PC-9 (cell line): ENCODE measurements at regions not wholly inside any gene's neighbourhood (a gene's known extent, or its start where the extent isn't known, plus 50 kb on each side); places are given as distances from the start of the nearest gene placed in this dataset.

ENCODE experiments used
- BruUV-seq: library from RNA; stranded (reverse); fragments of 400-500 nt; replicated peaks from 2 replicates; lab custom pipeline; 2021; lab: Mats Ljungman, UMichigan
- CTCF ChIA-PET: fragments of 300-600 bp; sonication (Branson Sonifier 250); formaldehyde crosslinking; loops from one replicate; lab custom pipeline; 2022; ENCODE audit warnings: antibody characterized with exemption; lab: Charles Lee
- POLR2A ChIA-PET: fragments of 300-600 bp; sonication (Branson Sonifier 250); formaldehyde crosslinking; loops from one replicate; lab custom pipeline; 2022; ENCODE audit warnings: antibody characterized with exemption; ENCODE audit not compliant: unreplicated experiment; lab: Charles Lee
- DNase-seq, 2 experiments: peaks; one replicate each; pipeline versions ENCODE4 v3.0.0 to v3.0.0-alpha.2; 2015 to 2022; ENCODE audit warnings: mixed read lengths in 1 of 2
- H2AFZ ChIP-seq: fragments of 200-600 bp; sonication (generic); 2 replicates; pipeline ENCODE4 v1.8.1; 2017; ENCODE audit warnings: antibody characterized with exemption
- H3F3A ChIP-seq: fragments of 200-600 bp; sonication (generic); 2 replicates; pipeline ENCODE4 v1.8.1; 2017; ENCODE audit warnings: antibody characterized with exemption, mild to moderate bottlenecking, low read depth; ENCODE audit not compliant: insufficient read depth
- H3K27ac ChIP-seq: fragments of 200-600 bp; sonication (generic); 2 replicates; pipeline ENCODE4 v1.6.1; 2016; ENCODE audit warnings: mixed run types
- H3K27me3 ChIP-seq: fragments of 200-600 bp; sonication (generic); 2 replicates; pipeline ENCODE4 v1.6.1; 2016; ENCODE audit warnings: low read depth, mixed run types; ENCODE audit not compliant: insufficient read depth
- H3K36me3 ChIP-seq: fragments of 200-600 bp; sonication (generic); 2 replicates; pipeline ENCODE4 v1.6.1; 2016; ENCODE audit warnings: low read depth, mixed run types
- H3K4me1 ChIP-seq: fragments of 200-600 bp; sonication (generic); replicated peaks from 2 replicates; pipeline ENCODE4 v1.6.1; 2016; ENCODE audit warnings: mixed run types; ENCODE audit not compliant: insufficient read depth
- H3K4me2 ChIP-seq: fragments of 200-600 bp; sonication (generic); 2 replicates; pipeline ENCODE4 v1.6.1; 2017; ENCODE audit warnings: mixed run types
- H3K4me3 ChIP-seq: fragments of 200-600 bp; sonication (generic); 2 replicates; pipeline ENCODE4 v1.6.1; 2016; ENCODE audit warnings: mixed run types
- H3K79me2 ChIP-seq: fragments of 200-600 bp; sonication (generic); 2 replicates; pipeline ENCODE4 v1.6.1; 2017; ENCODE audit warnings: low read depth, mixed run types
- H3K9me2 ChIP-seq: fragments of 200-600 bp; sonication (generic); 2 replicates; pipeline ENCODE4 v1.8.1; 2017; ENCODE audit warnings: mild to moderate bottlenecking; ENCODE audit not compliant: insufficient read depth
- H3K9me3 ChIP-seq: fragments of 200-600 bp; sonication (generic); 2 replicates; pipeline ENCODE4 v1.8.1; 2016; ENCODE audit warnings: low read depth; ENCODE audit not compliant: insufficient read depth
- H4K20me1 ChIP-seq: fragments of 200-600 bp; sonication (generic); 2 replicates; pipeline ENCODE4 v1.8.1; 2017; ENCODE audit not compliant: insufficient read depth
- EZH2 ChIP-seq: fragments of 200-600 bp; sonication (generic); IDR thresholded peaks from 2 replicates; pipeline ENCODE4 v1.8.0; 2017; ENCODE audit warnings: antibody characterized with exemption, low read depth
- intact Hi-C: fragments of 100-400 bp; cut with micrococcal nuclease; formaldehyde crosslinking; loops from one replicate; pipeline ENCODE4 v1.10.0; 2022; ENCODE audit not compliant: unreplicated experiment
- TF ChIP-seq, protein P1 (sequence below): fragments of 200-600 bp; sonication (generic); conservative IDR thresholded peaks from 2 replicates; pipeline ENCODE4 v1.6.1; 2017; ENCODE audit warnings: mixed run types, antibody characterized with exemption, mild to moderate bottlenecking, moderate library complexity

DNA sequence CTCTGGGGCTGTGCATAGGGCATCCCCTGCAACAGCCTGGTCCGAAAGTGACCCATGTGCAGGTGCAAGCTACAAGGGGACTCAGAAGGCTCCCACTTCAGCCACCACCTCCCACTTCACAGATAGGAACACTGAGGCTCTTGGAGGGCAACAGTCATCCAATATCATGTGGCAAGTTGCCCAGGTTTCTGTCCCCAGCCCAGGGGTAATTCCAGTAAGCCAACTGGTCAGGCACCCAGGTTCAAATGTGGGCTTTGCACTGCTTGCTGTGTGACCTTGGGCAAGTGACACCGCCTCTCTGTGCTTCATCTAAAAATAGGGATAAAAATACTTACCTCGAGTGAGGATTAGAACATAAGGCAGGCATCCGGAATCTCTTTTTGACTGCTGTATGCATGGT is 62.0 kb upstream of the SIRPA start:
- peaks cover 15% of the 10 kb centered on the region for H3K4me1 ChIP-seq
- no peak overlapping the region for H3K4me3 ChIP-seq
- H2AFZ ChIP-seq: no peak overlapping the region
- peaks cover 20% of the 10 kb centered on the region; the same call in 1 of the 2 replicates for H3K27me3 ChIP-seq
- no peaks in the 10 kb centered on the region for H3K9me2 ChIP-seq
- no peaks in the 10 kb centered on the region for H4K20me1 ChIP-seq
- H3K4me2 ChIP-seq: no peak overlapping the region
- ChIA-PET CTCF (no interaction called here), POLR2A (no interaction called here)
- no peak for DNase-seq
- no peak overlapping the region for H3K27ac ChIP-seq
- H3K79me2 ChIP-seq: no peaks in the 10 kb centered on the region
- H3K9me3 ChIP-seq: no peaks in the 10 kb centered on the region
- peaks cover 7% of the 10 kb centered on the region; the same call in 1 of the 2 replicates for H3F3A ChIP-seq
- H3K36me3 ChIP-seq: no peaks in the 10 kb centered on the region
- TF ChIP-seq EZH2: no peak
- TF ChIP-seq, protein P1, sequence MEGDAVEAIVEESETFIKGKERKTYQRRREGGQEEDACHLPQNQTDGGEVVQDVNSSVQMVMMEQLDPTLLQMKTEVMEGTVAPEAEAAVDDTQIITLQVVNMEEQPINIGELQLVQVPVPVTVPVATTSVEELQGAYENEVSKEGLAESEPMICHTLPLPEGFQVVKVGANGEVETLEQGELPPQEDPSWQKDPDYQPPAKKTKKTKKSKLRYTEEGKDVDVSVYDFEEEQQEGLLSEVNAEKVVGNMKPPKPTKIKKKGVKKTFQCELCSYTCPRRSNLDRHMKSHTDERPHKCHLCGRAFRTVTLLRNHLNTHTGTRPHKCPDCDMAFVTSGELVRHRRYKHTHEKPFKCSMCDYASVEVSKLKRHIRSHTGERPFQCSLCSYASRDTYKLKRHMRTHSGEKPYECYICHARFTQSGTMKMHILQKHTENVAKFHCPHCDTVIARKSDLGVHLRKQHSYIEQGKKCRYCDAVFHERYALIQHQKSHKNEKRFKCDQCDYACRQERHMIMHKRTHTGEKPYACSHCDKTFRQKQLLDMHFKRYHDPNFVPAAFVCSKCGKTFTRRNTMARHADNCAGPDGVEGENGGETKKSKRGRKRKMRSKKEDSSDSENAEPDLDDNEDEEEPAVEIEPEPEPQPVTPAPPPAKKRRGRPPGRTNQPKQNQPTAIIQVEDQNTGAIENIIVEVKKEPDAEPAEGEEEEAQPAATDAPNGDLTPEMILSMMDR: no peak
- intact Hi-C loops: no loop called here
- no TSS peak for BruUV-seq

DNA sequence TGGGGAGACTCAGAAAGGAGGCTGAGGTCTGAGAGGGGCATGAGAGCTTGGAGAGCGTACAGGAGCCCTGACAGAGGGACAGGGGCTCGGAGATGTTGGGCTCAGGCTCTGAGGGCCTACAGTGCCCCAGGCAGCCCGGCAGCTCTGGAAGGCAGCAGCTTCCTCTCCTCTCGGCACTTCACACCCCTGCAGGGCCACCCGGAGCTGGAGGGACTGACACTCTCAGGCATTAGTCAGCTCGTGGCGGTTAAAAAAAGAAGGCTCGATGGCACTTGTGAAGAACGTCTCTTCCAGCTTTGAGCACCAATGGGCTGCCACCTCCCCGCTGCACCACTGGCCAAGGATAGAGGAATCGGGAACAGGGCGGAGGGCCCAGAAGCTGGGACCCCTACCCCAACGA is 62.6 kb upstream of the SIRPA start:
- H2AFZ ChIP-seq: no peak overlapping the region
- no peak for TF ChIP-seq EZH2
- TF ChIP-seq, protein P1: no peak
- DNase-seq: no peak
- CTCF ChIA-PET: no interaction called here
- H3K4me3 ChIP-seq: no peak overlapping the region
- BruUV-seq: no TSS peak
- POLR2A ChIA-PET: no interaction called here
- H3K9me2 ChIP-seq: no peaks in the 10 kb centered on the region
- H4K20me1 ChIP-seq: no peaks in the 10 kb centered on the region
- no peak overlapping the region for H3K4me2 ChIP-seq
- peaks cover 17% of the 10 kb centered on the region; the same call in 1 of the 2 replicates for H3K27me3 ChIP-seq
- H3F3A ChIP-seq: peaks cover 12% of the 10 kb centered on the region; the same call in 1 of the 2 replicates
- H3K4me1 ChIP-seq: peaks cover 21% of the 10 kb centered on the region
- H3K27ac ChIP-seq: no peak overlapping the region
- no peaks in the 10 kb centered on the region for H3K36me3 ChIP-seq
- no peaks in the 10 kb centered on the region for H3K79me2 ChIP-seq
- no peaks in the 10 kb centered on the region for H3K9me3 ChIP-seq
- intact Hi-C loops: no loop called here

DNA sequence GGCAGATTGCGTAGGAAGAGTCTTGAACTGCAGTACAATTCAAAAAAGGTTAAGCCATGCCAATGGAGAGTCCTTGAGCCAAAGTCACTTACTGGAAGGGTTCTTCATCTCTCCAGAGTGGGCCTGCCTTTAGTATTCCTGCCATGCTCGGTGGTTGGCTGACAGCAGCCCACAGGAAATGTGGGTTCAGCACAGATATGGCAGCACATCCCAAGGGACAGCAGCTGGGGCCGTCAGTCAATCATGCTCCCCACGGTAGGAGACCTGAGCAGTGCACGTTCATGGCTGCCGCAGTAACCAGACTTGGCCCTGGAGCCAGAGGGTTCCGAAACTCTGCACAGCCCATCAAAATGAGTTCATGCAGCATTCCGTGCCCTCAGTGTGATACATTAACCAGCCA is 63.6 kb upstream of the SIRPA start:
- no peak for DNase-seq
- H2AFZ ChIP-seq: no peak overlapping the region
- H3K4me3 ChIP-seq: no peak overlapping the region
- H3K9me3 ChIP-seq: no peaks in the 10 kb centered on the region
- no peak overlapping the region for H3K4me2 ChIP-seq
- BruUV-seq: no TSS peak
- H3K27ac ChIP-seq: no peak overlapping the region
- H3F3A ChIP-seq: peaks cover 12% of the 10 kb centered on the region; the same call in 1 of the 2 replicates
- TF ChIP-seq, protein P1: no peak
- TF ChIP-seq EZH2: no peak
- POLR2A ChIA-PET: no interaction called here
- CTCF ChIA-PET: no interaction called here
- intact Hi-C loops: no loop called here
- H3K4me1 ChIP-seq: peaks cover 21% of the 10 kb centered on the region
- no peaks in the 10 kb centered on the region for H4K20me1 ChIP-seq
- H3K79me2 ChIP-seq: no peaks in the 10 kb centered on the region
- H3K27me3 ChIP-seq: peaks cover 14% of the 10 kb centered on the region; the same call in 1 of the 2 replicates
- no peaks in the 10 kb centered on the region for H3K36me3 ChIP-seq
- no peaks in the 10 kb centered on the region for H3K9me2 ChIP-seq
